Lower lobe of right lung (tissue), 2 donors: ENCODE measurements at regions not wholly inside any gene's neighbourhood (a gene's known extent, or its start where the extent isn't known, plus 50 kb on each side); places are given as distances from the start of the nearest gene placed in this dataset.

Source experiments
- ATAC-seq, 2 donors: fragments of 200-7000 bp; cut with Tn5 transposase; one replicate each; pipeline ENCODE4 v1.9.1; 2020 to 2022; ENCODE audit warnings: mild to moderate bottlenecking in 2 of 2, moderate library complexity in 2 of 2
- DNase-seq: peaks from one replicate; pipeline ENCODE4 v3.0.0-alpha.2; 2020
- H3K27ac ChIP-seq: fragments of 200-600 bp; one replicate; pipeline ENCODE4 v1.8.0; 2022
- H3K27me3 ChIP-seq: fragments of 200-600 bp; one replicate; pipeline ENCODE4 v1.8.0; 2022; ENCODE audit warnings: low read depth
- H3K36me3 ChIP-seq: fragments of 200-600 bp; one replicate; pipeline ENCODE4 v1.8.0; 2022; ENCODE audit warnings: mild to moderate bottlenecking
- H3K4me1 ChIP-seq: fragments of 200-600 bp; one replicate; pipeline ENCODE4 v1.8.0; 2022
- H3K4me3 ChIP-seq: fragments of 200-600 bp; one replicate; pipeline ENCODE4 v1.8.0; 2022; ENCODE audit warnings: mild to moderate bottlenecking
- H3K9me3 ChIP-seq: fragments of 200-600 bp; one replicate; pipeline ENCODE4 v1.8.0; 2022
- intact Hi-C: fragments of 100-400 bp; cut with DNase I; formaldehyde crosslinking; loops from one replicate; pipeline ENCODE4 v1.11.0; 2022
- TF ChIP-seq, protein P1 (sequence below): fragments of 200-600 bp; IDR thresholded peaks from one replicate; pipeline ENCODE4 v1.8.0; 2022; ENCODE audit warnings: antibody characterized with exemption, mild to moderate bottlenecking
- donor health status: DM: no; HTN: yes; CAD: no; lungs with severe emphysema.

DNA sequence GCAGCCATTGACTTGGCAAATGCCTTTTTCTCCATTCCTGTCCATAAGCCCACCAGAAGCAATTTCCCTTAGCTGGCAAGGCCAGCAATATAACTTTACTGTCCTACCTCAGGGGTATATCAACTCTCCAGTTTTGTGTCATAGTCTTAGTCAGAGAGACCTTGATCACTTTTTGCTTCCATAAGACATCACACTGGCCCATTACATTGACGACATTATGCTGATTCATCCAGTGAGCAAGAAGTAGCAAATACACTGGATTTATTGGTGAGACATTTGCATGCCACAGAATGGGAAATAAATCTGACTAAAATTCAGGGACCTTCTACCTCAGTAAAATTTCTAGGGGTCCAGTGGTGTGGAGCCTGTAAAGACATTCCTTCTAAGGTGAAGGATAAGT lies 649.7 kb upstream of the ANKRD30A start:
- Histone ChIP-seq H3K27ac (no peak overlapping the region), H3K36me3 (no peaks in the 10 kb centered on the region), H3K4me3 (no peak overlapping the region), H3K4me1 (no peaks in the 10 kb centered on the region), H3K27me3 (no peaks in the 10 kb centered on the region), H3K9me3 (no peaks in the 10 kb centered on the region)
- ATAC-seq, result no peak
- intact Hi-C loops, result no loop called here
- TF ChIP-seq, protein P1, sequence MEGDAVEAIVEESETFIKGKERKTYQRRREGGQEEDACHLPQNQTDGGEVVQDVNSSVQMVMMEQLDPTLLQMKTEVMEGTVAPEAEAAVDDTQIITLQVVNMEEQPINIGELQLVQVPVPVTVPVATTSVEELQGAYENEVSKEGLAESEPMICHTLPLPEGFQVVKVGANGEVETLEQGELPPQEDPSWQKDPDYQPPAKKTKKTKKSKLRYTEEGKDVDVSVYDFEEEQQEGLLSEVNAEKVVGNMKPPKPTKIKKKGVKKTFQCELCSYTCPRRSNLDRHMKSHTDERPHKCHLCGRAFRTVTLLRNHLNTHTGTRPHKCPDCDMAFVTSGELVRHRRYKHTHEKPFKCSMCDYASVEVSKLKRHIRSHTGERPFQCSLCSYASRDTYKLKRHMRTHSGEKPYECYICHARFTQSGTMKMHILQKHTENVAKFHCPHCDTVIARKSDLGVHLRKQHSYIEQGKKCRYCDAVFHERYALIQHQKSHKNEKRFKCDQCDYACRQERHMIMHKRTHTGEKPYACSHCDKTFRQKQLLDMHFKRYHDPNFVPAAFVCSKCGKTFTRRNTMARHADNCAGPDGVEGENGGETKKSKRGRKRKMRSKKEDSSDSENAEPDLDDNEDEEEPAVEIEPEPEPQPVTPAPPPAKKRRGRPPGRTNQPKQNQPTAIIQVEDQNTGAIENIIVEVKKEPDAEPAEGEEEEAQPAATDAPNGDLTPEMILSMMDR, result no peak
- DNase-seq, result no peak

DNA sequence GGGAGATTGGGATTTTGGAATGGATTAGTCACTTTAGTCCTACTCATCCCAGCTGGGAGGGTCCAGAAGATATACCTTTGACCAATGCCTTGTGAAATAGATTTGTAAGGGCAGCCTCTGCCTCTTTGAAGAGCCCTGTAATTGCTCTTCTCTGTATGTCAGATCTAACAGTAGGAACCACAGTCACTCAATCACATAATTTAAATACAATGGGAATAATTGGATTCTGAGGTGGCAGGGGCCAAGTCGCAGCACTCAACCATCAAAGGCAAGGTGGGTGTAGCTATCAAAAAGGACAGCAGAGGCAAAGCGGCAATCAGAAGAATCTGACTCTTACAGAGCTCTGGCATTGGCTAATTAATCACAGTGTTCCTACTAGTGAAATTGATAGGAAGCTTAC lies 650.9 kb upstream of the ANKRD30A start:
- no peaks in the 10 kb centered on the region for H3K4me1 ChIP-seq
- no peaks in the 10 kb centered on the region for H3K36me3 ChIP-seq
- H3K9me3 ChIP-seq, result no peaks in the 10 kb centered on the region
- H3K4me3 ChIP-seq, result no peak overlapping the region
- H3K27ac ChIP-seq, result no peak overlapping the region
- DNase-seq, result no peak
- no peak for ATAC-seq
- TF ChIP-seq, protein P1, result no peak
- intact Hi-C loops, result no loop called here
- H3K27me3 ChIP-seq, result no peaks in the 10 kb centered on the region

DNA sequence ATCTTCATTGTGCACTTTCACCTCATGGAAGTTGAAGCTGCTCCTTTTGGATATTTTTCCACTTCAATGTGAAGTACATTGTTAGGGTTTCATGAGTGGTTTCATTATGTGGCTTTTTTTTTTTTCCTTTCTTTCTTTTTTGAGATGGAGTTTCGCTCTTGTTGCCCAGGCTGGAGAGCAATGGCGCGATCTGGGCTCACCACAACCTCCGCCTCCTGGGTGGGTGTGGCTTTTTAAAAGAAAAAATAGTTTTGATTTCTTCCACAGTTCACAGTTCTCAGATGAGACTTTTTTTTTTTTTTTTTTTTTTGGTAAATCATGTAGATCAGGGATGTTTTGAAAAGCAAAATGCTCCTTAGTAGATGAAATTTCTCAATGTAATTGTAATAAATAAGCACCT lies 652.3 kb upstream of the ANKRD30A start:
- H3K4me3 ChIP-seq, result no peak overlapping the region
- intact Hi-C loops, result no loop called here
- H3K36me3 ChIP-seq, result no peaks in the 10 kb centered on the region
- DNase-seq (no peak), ATAC-seq (no peak)
- H3K27me3 ChIP-seq, result no peaks in the 10 kb centered on the region
- TF ChIP-seq, protein P1, result no peak
- H3K27ac ChIP-seq, result no peak overlapping the region
- H3K4me1 ChIP-seq, result no peaks in the 10 kb centered on the region
- H3K9me3 ChIP-seq, result no peaks in the 10 kb centered on the region

DNA sequence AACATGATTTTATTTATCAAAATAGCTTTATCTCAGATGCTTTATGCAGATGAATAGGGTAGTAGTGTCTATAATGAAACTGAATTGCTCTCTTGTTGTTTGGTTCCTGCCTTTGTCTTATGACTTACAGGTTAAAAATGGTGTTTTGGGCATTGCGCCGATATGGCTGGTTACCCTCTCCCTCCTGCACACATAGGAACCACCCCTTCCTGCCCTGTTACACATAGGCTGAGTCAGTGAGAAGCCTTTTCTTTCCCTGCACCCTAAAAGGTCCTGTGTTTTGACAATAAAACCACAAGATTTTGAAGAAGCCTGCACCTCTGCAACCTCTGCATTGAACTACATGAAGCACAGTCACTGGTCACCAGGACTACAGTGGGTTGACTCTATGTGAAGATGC lies 655.8 kb upstream of the ANKRD30A start:
- intact Hi-C loops, result no loop called here
- Histone ChIP-seq H3K9me3 (no peaks in the 10 kb centered on the region), H3K27me3 (no peaks in the 10 kb centered on the region), H3K4me3 (no peak overlapping the region), H3K27ac (no peak overlapping the region), H3K4me1 (no peaks in the 10 kb centered on the region), H3K36me3 (no peaks in the 10 kb centered on the region)
- ATAC-seq, result no peak
- DNase-seq, result no peak
- TF ChIP-seq, protein P1, result no peak

DNA sequence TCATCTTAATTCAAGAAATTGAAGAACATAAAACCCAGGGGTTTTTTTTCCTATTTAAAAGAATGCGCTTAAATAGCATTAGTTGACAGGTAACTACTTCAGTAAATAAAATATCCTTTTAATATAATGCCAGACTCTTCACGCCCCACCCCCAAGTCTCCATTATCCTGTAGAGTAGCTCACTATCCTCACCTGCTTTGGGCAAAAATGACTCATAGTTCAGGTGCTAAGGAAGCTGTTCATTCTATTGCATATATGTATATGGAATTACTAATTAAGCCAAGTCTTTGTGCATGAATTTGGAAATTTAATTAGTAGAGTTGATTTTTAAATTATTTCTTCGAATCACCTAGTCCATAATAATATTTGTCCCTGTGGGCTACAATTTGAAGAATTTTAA lies 656.8 kb upstream of the ANKRD30A start:
- no peak overlapping the region for H3K27ac ChIP-seq
- intact Hi-C loops, result no loop called here
- H3K36me3 ChIP-seq, result no peaks in the 10 kb centered on the region
- no peaks in the 10 kb centered on the region for H3K9me3 ChIP-seq
- H3K27me3 ChIP-seq, result no peaks in the 10 kb centered on the region
- no peaks in the 10 kb centered on the region for H3K4me1 ChIP-seq
- ATAC-seq, result no peak
- TF ChIP-seq, protein P1, result no peak
- H3K4me3 ChIP-seq, result no peak overlapping the region
- no peak for DNase-seq
